ACC112 (cell line): ENCODE measurements at regions not wholly inside any gene's neighbourhood (a gene's known extent, or its start where the extent isn't known, plus 50 kb on each side); places are given as distances from the start of the nearest gene placed in this dataset.

Source experiments
- H2AFZ ChIP-seq: fragments of 200-600 bp; sonication (generic); one replicate; pipeline ENCODE4 v1.6.0; 2017; ENCODE audit warnings: antibody characterized with exemption, low read length; ENCODE audit not compliant: unreplicated experiment
- H3K27ac ChIP-seq: fragments of 200-600 bp; sonication (generic); 2 replicates; pipeline ENCODE4 v1.5.1; 2014; ENCODE audit warnings: low read depth, mild to moderate bottlenecking, antibody characterized with exemption, low read length, moderate library complexity
- H3K27me3 ChIP-seq: fragments of 200-600 bp; sonication (generic); 2 replicates; pipeline ENCODE4 v1.6.1; 2014; ENCODE audit warnings: mild to moderate bottlenecking, antibody characterized with exemption, low read length, moderate library complexity, mixed read lengths; ENCODE audit not compliant: insufficient read depth
- H3K36me3 ChIP-seq: fragments of 200-600 bp; sonication (generic); 2 replicates; pipeline ENCODE4 v1.6.1; 2016; ENCODE audit warnings: mild to moderate bottlenecking, antibody characterized with exemption, low read length, moderate library complexity, mixed read lengths; ENCODE audit not compliant: insufficient read depth
- H3K4me1 ChIP-seq: fragments of 200-600 bp; sonication (generic); one replicate; pipeline ENCODE4 v1.6.1; 2016; ENCODE audit warnings: low read length, mixed read lengths; ENCODE audit not compliant: insufficient read depth, unreplicated experiment, control insufficient read depth
- H3K4me3 ChIP-seq: fragments of 200-600 bp; sonication (generic); 2 replicates; pipeline ENCODE4 v1.5.1; 2014; ENCODE audit warnings: mild to moderate bottlenecking, low read depth, low read length
- H3K79me2 ChIP-seq: fragments of 200-600 bp; sonication (generic); one replicate; pipeline ENCODE4 v1.6.0; 2016; ENCODE audit warnings: low read length; ENCODE audit not compliant: control insufficient read depth, unreplicated experiment, insufficient read depth

DNA sequence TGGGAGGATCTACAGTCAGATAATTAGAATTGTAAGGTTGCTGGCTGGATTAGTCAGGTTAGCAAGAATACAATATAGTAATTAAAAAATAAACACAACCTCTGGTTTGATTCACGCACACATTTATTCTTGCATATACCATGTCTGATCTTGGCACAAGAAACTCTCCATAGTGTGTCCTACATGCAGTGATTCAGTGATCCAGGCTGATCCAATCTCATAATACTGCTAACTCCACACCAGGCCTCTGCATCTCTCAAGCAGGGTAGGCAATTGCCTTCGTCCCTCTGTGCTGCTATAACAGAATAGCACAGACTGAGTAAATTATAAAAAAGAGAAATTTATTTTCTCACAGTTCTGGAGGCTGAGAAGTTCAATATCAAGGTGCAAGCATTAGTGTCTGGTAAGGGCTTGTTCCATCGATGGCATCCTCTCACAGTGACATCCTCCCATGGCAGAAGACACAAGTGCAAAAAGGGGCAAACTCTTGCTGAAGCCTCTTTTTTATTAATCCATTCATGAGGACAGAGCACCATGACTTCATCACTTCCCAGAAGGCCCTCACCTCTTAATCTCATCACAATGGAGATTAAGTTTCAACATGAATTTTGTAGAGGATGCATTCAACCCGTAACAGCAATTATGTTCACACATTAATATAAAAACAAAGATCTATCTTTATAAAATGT is 741.0 kb upstream of the NCAM2 start:
- H3K4me3 ChIP-seq = no peak overlapping the region

DNA sequence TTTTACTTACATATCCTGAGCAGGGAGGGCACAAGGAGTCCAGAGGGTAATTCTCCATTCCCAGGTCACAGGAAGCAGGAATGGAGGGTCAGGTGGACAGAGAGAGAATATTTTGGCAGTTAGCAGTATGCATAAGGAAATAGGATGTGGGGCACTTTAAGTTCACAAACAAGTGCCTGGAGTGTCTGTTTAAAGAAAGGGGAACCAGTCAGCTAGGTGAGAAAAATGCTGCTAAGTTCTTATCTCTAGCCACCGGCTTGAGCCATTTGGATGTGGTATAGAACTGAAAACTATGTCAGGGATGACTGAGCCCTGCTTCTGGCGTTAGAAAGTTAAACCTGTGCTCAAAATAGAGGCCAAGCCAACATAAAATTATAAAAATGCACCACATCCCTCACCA is 739.7 kb upstream of the NCAM2 start:
- H3K4me1 ChIP-seq = no peaks in the 10 kb centered on the region
- no peaks in the 10 kb centered on the region for H3K27me3 ChIP-seq
- H3K4me3 ChIP-seq = no peak overlapping the region
- no peaks in the 10 kb centered on the region for H3K79me2 ChIP-seq
- H2AFZ ChIP-seq = no peak overlapping the region
- no peak overlapping the region for H3K27ac ChIP-seq
- H3K36me3 ChIP-seq = no peaks in the 10 kb centered on the region

More for the DNA sequence above, 741.0 kb upstream of the NCAM2 start:
- Histone ChIP-seq H3K27ac (no peak overlapping the region), H3K27me3 (no peaks in the 10 kb centered on the region), H2AFZ (no peak overlapping the region), H3K4me1 (no peaks in the 10 kb centered on the region), H3K36me3 (no peaks in the 10 kb centered on the region), H3K79me2 (no peaks in the 10 kb centered on the region)

DNA sequence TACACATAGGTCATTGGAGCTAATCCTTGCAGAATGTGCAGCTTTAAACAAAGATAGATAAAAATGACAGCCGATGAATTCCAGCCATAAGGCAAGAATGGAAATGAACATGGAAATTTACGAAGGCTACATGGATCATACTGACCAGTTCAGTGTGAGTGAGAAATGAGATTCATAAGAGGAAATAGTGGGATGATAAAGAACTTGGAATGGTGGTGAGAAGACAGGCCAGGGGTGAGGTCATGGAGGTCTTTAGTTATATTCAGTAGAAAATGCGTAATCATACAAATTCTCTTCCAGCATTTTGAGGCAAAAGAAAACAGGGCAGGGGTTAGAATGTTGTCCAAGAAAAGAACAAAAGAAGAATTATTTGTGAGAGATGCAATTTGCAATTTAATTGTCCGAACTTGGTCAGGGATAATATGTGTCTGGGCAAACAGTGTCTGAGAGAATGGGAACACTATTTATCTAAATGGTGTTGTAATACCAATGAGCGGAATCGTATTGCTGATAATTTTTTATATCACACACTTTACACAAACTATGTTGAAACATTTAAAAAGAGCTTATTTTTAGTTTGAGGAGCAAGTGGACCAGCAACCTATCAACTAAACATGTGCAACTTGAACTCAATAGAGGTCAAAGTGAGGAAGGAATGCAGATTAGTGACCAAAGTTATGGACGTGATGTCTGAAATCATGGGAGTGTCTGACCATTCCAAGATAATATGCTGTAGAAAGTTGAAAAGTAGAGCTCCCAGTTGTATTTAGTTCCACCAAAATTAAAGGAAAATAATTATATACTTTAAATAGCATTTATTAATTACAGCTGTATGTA is 739.0 kb upstream of the NCAM2 start:
- no peaks in the 10 kb centered on the region for H3K4me1 ChIP-seq
- H3K27ac ChIP-seq = no peak overlapping the region

DNA sequence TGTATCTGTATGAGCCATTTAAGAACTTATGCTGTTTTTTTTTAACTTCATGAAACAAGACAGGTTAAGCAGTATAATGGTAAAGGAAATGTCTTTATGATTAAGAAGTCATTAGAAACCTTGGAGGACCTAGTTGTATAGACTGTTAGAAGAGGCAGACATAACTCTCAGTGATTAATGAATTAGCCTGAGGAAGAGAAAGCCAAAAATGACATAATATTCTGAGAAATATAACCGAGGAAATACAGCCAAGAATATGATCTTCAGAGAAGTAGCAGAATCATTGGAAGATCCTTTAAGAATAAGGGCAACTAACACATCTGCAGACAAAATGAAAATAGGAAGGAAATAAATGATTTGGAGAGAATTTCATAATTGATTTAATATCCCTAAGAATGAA is 738.1 kb upstream of the NCAM2 start:
- H3K27ac ChIP-seq = no peak overlapping the region
- no peaks in the 10 kb centered on the region for H3K36me3 ChIP-seq
- H2AFZ ChIP-seq = no peak overlapping the region
- H3K79me2 ChIP-seq = no peaks in the 10 kb centered on the region
- H3K4me1 ChIP-seq = no peaks in the 10 kb centered on the region
- no peaks in the 10 kb centered on the region for H3K27me3 ChIP-seq
- no peak overlapping the region for H3K4me3 ChIP-seq

More for the DNA sequence above, 739.0 kb upstream of the NCAM2 start:
- Histone ChIP-seq H3K4me3 (no peak overlapping the region), H2AFZ (no peak overlapping the region), H3K79me2 (no peaks in the 10 kb centered on the region), H3K27me3 (no peaks in the 10 kb centered on the region), H3K36me3 (no peaks in the 10 kb centered on the region)

DNA sequence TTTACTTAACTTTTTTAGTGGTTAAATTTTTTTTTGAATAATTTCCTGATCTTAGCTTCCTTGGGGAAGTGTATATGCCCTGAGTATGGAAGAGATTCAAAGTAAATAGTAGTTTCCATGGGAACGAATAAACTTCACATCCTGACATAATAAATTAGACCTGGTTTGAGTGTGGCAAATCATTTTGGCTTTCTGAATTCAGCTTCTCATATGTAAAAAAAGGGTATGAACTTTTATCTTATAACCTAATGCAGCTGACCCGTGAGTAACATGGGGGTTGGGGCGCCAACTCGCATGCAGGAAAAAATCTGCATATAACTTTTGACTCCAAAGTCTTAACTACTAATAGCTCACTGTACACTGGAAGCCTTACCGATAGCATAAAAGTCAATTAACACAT is 736.8 kb upstream of the NCAM2 start:
- Histone ChIP-seq H3K4me1 (no peaks in the 10 kb centered on the region), H2AFZ (no peak overlapping the region), H3K79me2 (no peaks in the 10 kb centered on the region), H3K36me3 (no peaks in the 10 kb centered on the region), H3K27ac (no peak overlapping the region), H3K4me3 (no peak overlapping the region), H3K27me3 (no peaks in the 10 kb centered on the region)

DNA sequence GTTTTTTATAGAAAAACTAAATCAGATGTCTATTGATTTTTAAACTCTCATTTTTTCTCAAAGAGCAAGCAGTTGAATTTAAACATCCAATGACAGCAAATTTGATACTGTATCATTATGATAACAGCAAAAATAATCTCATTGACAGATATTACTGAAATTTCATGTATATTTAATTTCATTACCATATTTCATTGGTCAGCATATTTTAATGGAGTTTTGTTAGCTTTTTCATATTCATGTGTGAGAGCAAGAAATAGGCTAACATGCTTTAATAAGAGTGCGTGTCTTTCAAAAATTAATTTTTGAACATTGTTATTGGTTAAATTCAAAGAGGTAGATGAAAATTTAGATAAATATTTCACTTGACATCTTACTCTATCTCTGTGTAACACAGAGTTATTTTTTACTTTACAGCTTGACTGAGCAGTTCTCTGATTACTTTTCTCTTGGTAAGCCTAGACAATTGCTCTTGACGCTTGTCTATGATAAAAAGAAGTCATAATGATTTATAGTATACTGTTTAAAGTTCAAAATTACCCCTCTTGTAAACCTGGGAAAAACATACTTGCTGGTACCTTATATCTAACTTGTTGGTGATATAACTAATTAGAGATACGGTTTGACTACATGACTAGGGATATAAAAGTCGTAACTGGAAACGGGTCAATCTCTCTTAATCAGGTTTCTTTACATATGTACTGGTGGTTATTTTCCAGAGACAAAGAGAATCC is 732.3 kb upstream of the NCAM2 start:
- Histone ChIP-seq H3K79me2 (no peaks in the 10 kb centered on the region), H2AFZ (no peak overlapping the region), H3K4me3 (no peak overlapping the region), H3K36me3 (no peaks in the 10 kb centered on the region), H3K4me1 (no peaks in the 10 kb centered on the region), H3K27ac (no peak overlapping the region), H3K27me3 (no peaks in the 10 kb centered on the region)

DNA sequence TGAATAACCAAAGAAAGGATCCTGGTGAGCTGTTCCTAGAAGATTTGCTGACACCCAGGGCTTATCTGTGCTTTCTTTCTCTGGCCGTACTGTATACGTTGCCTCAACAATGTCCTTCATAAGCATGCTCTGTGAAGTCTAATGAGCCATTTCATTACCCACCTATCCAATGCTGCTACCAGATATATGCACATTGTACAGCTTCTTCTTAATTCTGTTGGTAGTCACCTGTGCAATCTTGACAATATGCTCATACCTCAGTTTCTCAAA is 731.8 kb upstream of the NCAM2 start:
- no peaks in the 10 kb centered on the region for H3K4me1 ChIP-seq
- H3K27ac ChIP-seq = no peak overlapping the region
- no peaks in the 10 kb centered on the region for H3K27me3 ChIP-seq
- no peak overlapping the region for H3K4me3 ChIP-seq
- H3K79me2 ChIP-seq = no peaks in the 10 kb centered on the region
- no peak overlapping the region for H2AFZ ChIP-seq
- H3K36me3 ChIP-seq = no peaks in the 10 kb centered on the region

DNA sequence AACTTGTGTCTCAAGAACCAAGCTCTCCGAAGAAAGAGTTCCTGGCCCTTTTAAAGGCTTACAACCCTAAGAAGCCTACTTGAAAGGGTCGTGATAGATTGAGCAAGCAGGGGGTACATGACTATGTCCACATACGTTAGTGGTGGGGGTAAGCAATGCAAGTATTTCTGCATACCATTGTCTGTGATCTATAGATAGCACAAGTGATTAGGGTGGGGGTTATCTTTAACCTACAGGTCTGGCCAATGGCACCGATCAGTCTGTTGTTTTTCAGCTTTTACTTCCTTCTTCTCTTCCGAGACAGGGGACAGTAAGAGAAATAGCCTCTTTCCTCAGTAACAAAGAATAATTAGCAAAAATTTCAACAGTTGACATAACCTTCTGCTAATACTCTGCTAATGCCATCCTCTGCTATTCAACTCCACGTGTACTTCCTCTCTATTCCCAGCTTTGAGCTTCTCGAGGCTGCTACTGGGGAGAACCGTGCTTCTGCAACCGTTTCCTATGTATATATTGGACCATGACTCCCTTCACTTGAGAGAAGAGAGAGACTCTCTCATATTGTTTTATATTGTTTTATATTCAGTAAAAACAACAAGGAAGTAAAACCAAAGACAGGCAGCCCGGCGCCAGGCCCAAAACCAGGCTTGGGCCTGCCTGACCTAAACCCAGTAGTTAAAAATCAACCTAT is 727.7 kb upstream of the NCAM2 start:
- no peaks in the 10 kb centered on the region for H3K4me1 ChIP-seq
- no peaks in the 10 kb centered on the region for H3K27me3 ChIP-seq
- no peaks in the 10 kb centered on the region for H3K79me2 ChIP-seq
- H3K27ac ChIP-seq = no peak overlapping the region
- no peak overlapping the region for H3K4me3 ChIP-seq
- no peak overlapping the region for H2AFZ ChIP-seq
- H3K36me3 ChIP-seq = no peaks in the 10 kb centered on the region

DNA sequence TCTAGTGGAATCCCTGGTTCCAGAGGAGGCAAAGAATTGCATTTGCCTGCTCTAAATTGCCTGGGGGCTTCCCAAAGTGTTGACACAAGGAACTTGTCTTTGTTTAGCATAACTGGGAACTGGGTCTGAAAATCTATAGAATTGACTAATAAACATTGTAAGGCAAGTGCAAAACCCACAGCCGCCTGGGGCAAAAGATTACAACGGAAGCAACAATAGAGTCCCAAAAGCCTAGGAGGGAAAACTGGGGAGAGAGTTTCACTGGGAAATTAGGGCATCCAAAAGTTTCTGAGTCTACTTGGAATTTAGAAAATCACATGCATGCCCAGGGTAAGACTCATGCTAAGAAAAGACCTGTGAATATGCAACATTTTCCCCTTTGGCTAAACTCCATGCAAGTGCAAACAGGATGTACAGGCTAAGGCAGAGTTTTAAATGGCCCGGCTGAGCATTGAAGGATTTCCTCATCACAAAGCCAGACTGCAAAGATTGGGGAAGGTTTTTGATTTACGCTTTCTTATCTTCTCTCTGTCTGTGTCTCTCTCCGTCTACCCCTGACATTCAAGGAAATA is 725.3 kb upstream of the NCAM2 start:
- Histone ChIP-seq H3K27me3 (no peaks in the 10 kb centered on the region), H3K36me3 (no peaks in the 10 kb centered on the region), H3K27ac (no peak overlapping the region), H3K79me2 (no peaks in the 10 kb centered on the region), H3K4me3 (no peak overlapping the region), H2AFZ (no peak overlapping the region), H3K4me1 (no peaks in the 10 kb centered on the region)

DNA sequence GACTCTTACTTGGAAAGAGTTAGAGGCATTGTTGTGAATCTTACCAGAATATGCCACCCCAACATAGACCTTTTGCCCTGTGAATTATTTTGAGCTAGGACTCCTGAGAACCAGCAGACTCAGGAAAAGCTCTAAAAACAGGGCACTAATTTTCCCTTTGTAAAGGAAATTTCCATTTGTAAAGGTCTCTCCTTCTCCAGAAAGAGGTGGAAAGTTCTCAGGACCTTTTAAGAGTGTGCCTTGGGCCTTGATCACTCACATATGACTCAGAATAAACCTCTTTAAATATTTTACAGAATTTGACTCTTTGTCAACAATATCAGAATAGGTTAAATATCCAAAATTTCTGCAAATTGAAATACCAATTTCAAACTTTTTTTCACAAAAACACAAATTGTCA is 721.8 kb upstream of the NCAM2 start:
- H3K4me1 ChIP-seq = no peaks in the 10 kb centered on the region
- H2AFZ ChIP-seq = no peak overlapping the region
- no peaks in the 10 kb centered on the region for H3K27me3 ChIP-seq
- no peaks in the 10 kb centered on the region for H3K79me2 ChIP-seq
- no peak overlapping the region for H3K4me3 ChIP-seq
- no peaks in the 10 kb centered on the region for H3K36me3 ChIP-seq
- H3K27ac ChIP-seq = no peak overlapping the region
